Fibroblast of the aortic adventitia (primary cell): ENCODE measurements at regions not wholly inside any gene's neighbourhood (a gene's known extent, or its start where the extent isn't known, plus 50 kb on each side); places are given as distances from the start of the nearest gene placed in this dataset.
A peak's percentile ranks its signal among the peaks of the same experiment; 100 is the strongest.

Experiments
- DNase-seq: peaks from one replicate; pipeline ENCODE4 v3.0.0-alpha.2; 2010; ENCODE audit warnings: low read depth
- H3K4me3 ChIP-seq: 2 replicates; pipeline ENCODE4 v1.5.1; 2011; ENCODE audit warnings: low read depth, mild to moderate bottlenecking, control low read depth, low read length, moderate library complexity
- TF ChIP-seq, protein P1 (sequence below): IDR thresholded peaks from 2 replicates; pipeline ENCODE4 v1.5.1; 2011; ENCODE audit warnings: mild to moderate bottlenecking, low read length, control low read depth, inconsistent platforms; ENCODE audit not compliant: insufficient read depth

- TF ChIP-seq, protein P1, sequence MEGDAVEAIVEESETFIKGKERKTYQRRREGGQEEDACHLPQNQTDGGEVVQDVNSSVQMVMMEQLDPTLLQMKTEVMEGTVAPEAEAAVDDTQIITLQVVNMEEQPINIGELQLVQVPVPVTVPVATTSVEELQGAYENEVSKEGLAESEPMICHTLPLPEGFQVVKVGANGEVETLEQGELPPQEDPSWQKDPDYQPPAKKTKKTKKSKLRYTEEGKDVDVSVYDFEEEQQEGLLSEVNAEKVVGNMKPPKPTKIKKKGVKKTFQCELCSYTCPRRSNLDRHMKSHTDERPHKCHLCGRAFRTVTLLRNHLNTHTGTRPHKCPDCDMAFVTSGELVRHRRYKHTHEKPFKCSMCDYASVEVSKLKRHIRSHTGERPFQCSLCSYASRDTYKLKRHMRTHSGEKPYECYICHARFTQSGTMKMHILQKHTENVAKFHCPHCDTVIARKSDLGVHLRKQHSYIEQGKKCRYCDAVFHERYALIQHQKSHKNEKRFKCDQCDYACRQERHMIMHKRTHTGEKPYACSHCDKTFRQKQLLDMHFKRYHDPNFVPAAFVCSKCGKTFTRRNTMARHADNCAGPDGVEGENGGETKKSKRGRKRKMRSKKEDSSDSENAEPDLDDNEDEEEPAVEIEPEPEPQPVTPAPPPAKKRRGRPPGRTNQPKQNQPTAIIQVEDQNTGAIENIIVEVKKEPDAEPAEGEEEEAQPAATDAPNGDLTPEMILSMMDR = no peak
- no peak for DNase-seq
- no peak overlapping the region for H3K4me3 ChIP-seq
These were observed 214.8 kb downstream of the IKZF2 start for GRCh38 chr2:212936572-212936971.

GRCh38 chr2:212935752-212936151 lies 215.7 kb downstream of the IKZF2 start:
- H3K4me3 ChIP-seq = no peak overlapping the region
- no peak for DNase-seq
- TF ChIP-seq, protein P1 = no peak

DNA sequence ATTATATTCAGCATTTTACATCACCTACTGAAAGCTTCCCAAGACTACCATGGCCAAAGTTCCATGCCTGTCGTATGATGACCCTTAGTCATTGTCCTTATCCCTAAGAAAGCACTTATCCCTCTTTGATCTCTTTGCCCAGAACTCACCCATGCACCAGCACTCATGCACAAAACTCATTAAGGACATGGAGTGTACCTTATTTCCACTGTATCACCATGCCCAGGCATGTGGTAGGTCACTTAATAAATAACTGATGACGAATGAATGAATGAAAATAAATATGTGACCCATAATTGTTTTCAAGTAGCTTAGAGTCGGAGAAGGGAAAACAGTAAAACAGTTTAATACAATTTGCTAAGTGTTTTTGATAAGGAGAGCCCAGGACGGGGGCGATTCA lies 220.1 kb downstream of the IKZF2 start:
- no peak for DNase-seq
- TF ChIP-seq, protein P1 = no peak

GRCh38 chr2:212930556-212931260 lies 220.7 kb downstream of the IKZF2 start:
- no peak for DNase-seq
- TF ChIP-seq, protein P1 = no peak
- H3K4me3 ChIP-seq = no peak overlapping the region

More for the DNA sequence above, 220.1 kb downstream of the IKZF2 start:
- H3K4me3 ChIP-seq = no peak overlapping the region

GRCh38 chr2:212929971-212930370 lies 221.4 kb downstream of the IKZF2 start:
- H3K4me3 ChIP-seq = no peak overlapping the region
- DNase-seq = no peak
- TF ChIP-seq, protein P1 = no peak

GRCh38 chr2:212929116-212929515 lies 222.3 kb downstream of the IKZF2 start:
- DNase-seq = no peak
- no peak overlapping the region for H3K4me3 ChIP-seq
- TF ChIP-seq, protein P1 = no peak

GRCh38 chr2:212928681-212929080 lies 222.7 kb downstream of the IKZF2 start:
- H3K4me3 ChIP-seq = no peak overlapping the region
- TF ChIP-seq, protein P1 = no peak
- DNase-seq = peak; percentile 90
